GM23338 (cell line): ENCODE measurements at regions not wholly inside any gene's neighbourhood (a gene's known extent, or its start where the extent isn't known, plus 50 kb on each side); places are given as distances from the start of the nearest gene placed in this dataset.

ENCODE experiments used
- CREB1 ChIP-seq: fragments of 250-450 bp; sonication (Bioruptor Pico); IDR thresholded peaks from 2 replicates; pipeline ENCODE4 v1.5.0; 2020; ENCODE audit warnings: low read depth, mild to moderate bottlenecking, moderate library complexity
- CTCF ChIP-seq, 2 experiments: fragments of 200-600 bp in 1 of 2; sonication (generic) in 1 of 2; conservative IDR thresholded peaks; 2 replicates each; pipeline versions ENCODE4 v1.5.1 to v1.6.1; 2016 to 2017; ENCODE audit warnings: antibody characterized with exemption in 2 of 2, low read depth in 2 of 2, mild to moderate bottlenecking in 2 of 2, moderate library complexity in 1 of 2
- ETS1 ChIP-seq: IDR thresholded peaks from 2 replicates; pipeline ENCODE4 v1.6.1; 2016; ENCODE audit warnings: antibody characterized with exemption
- EZH2 ChIP-seq: fragments of 200-600 bp; sonication (generic); IDR thresholded peaks from one replicate; pipeline ENCODE4 v1.8.0; 2017; ENCODE audit warnings: antibody characterized with exemption, mild to moderate bottlenecking, low read depth; ENCODE audit not compliant: unreplicated experiment
- EZH2phosphoT487 ChIP-seq: fragments of 200-600 bp; sonication (generic); IDR thresholded peaks from one replicate; pipeline ENCODE4 v1.8.1; 2018; ENCODE audit warnings: antibody characterized with exemption; ENCODE audit not compliant: unreplicated experiment
- JUNB ChIP-seq: IDR thresholded peaks from one replicate; pipeline ENCODE4 v1.6.1; 2016; ENCODE audit warnings: antibody characterized with exemption; ENCODE audit not compliant: unreplicated experiment
- NANOG ChIP-seq: IDR thresholded peaks from 2 replicates; pipeline ENCODE4 v1.6.1; 2016; ENCODE audit warnings: antibody characterized with exemption, borderline replicate concordance
- POLR2AphosphoS5 ChIP-seq: IDR thresholded peaks from 2 replicates; pipeline ENCODE4 v1.6.1; 2016; ENCODE audit warnings: antibody characterized with exemption, low read depth
- REST ChIP-seq: IDR thresholded peaks from one replicate; pipeline ENCODE4 v1.6.1; 2018; ENCODE audit warnings: antibody characterized with exemption; ENCODE audit not compliant: unreplicated experiment
- STAT1 ChIP-seq: IDR thresholded peaks from one replicate; pipeline ENCODE4 v1.6.1; 2016; ENCODE audit warnings: antibody characterized with exemption; ENCODE audit not compliant: unreplicated experiment
- ZNF331 ChIP-seq: fragments of 250-450 bp; sonication (Bioruptor Pico); IDR thresholded peaks from 2 replicates; pipeline ENCODE4 v1.5.0; 2020; ENCODE audit warnings: low read depth, mild to moderate bottlenecking, moderate library complexity
- ZNF462 ChIP-seq: fragments of 250-450 bp; sonication (Bioruptor Pico); IDR thresholded peaks from 2 replicates; pipeline ENCODE4 v1.5.0; 2020; ENCODE audit warnings: mild to moderate bottlenecking, moderate library complexity

GRCh38 chr15:29348336-29348914 is 78.8 kb upstream of the NSMCE3 start:
- TF ChIP-seq CTCF (conservative IDR thresholded peaks at IDR 0.05; ENCODE audit: low read depth in 2 of 2): no peak
- no peak for TF ChIP-seq EZH2
- TF ChIP-seq JUNB: no peak
- TF ChIP-seq POLR2AphosphoS5: no peak
- TF ChIP-seq EZH2phosphoT487: no peak
- no peak for TF ChIP-seq REST
- no peak for TF ChIP-seq CREB1 (CRISPR knock-in tag)
- TF ChIP-seq NANOG: no peak
- no peak for TF ChIP-seq ZNF331 (CRISPR knock-in tag)
- no peak for TF ChIP-seq STAT1
- TF ChIP-seq ZNF462 (CRISPR knock-in tag): no peak
- TF ChIP-seq ETS1: no peak
